Natural killer cell treated with Interleukin-12 subunit alpha and Interleukin-12 subunit beta and Interleukin-15 and Interleukin-18, amount 100 ng/mL, for 72 hours (primary cell): ENCODE measurements at regions not wholly inside any gene's neighbourhood (a gene's known extent, or its start where the extent isn't known, plus 50 kb on each side); places are given as distances from the start of the nearest gene placed in this dataset.
"Not testable (repeated sequence)": the region's sequence is repeated elsewhere in the genome, so short reads cannot be mapped to it uniquely, and the experiment has no call there.

Experiments
- ATAC-seq, 2 donors: fragments of 150-1000 bp; cut with Tn5 transposase in 1 of 2; sonication (Bioruptor Pico), chemical (Tn5 transposase) in 1 of 2; 2 replicates each; pipeline ENCODE4 v1.10.0; 2021
- DNase-seq: peaks from one replicate; pipeline ENCODE4 v3.0.0; 2022; ENCODE audit warnings: low spot score
- H3K27ac Mint-ChIP-seq, 2 donors: 1 replicate in 1 of 2; 2 replicates in 1 of 2; pipeline ENCODE4 v1.8.0; 2022; ENCODE audit warnings: mixed read lengths in 2 of 2, mild to moderate bottlenecking in 1 of 2, moderate library complexity in 1 of 2
- H3K27me3 Mint-ChIP-seq, 2 donors: 1 replicate in 1 of 2; 2 replicates in 1 of 2; pipeline ENCODE4 v1.8.0; 2022; ENCODE audit warnings: mixed read lengths in 2 of 2
- H3K36me3 Mint-ChIP-seq: one replicate; pipeline ENCODE4 v1.8.0; 2022; ENCODE audit warnings: mixed read lengths
- H3K4me1 Mint-ChIP-seq, 2 donors: 1 replicate in 1 of 2; 2 replicates in 1 of 2; pipeline ENCODE4 v1.8.0; 2022; ENCODE audit warnings: low read depth in 2 of 2, mixed read lengths in 2 of 2, mild to moderate bottlenecking in 1 of 2
- H3K4me3 Mint-ChIP-seq: one replicate; pipeline ENCODE4 v1.8.0; 2022; ENCODE audit warnings: mixed read lengths
- H3K9me3 Mint-ChIP-seq: 2 replicates; pipeline ENCODE4 v1.8.0; 2022; ENCODE audit warnings: mixed read lengths

- DNase-seq, H3K27me3 Mint-ChIP-seq, H3K4me3 Mint-ChIP-seq, H3K27ac Mint-ChIP-seq, ATAC-seq, H3K9me3 Mint-ChIP-seq, H3K4me1 Mint-ChIP-seq, H3K36me3 Mint-ChIP-seq: not testable (repeated sequence)
Observed at GRCh38 chrY:18393633-18394032, 152.9 kb upstream of the HSFY1 start.

- H3K27ac Mint-ChIP-seq, H3K27me3 Mint-ChIP-seq, H3K4me1 Mint-ChIP-seq, H3K9me3 Mint-ChIP-seq, H3K4me3 Mint-ChIP-seq, DNase-seq, H3K36me3 Mint-ChIP-seq, ATAC-seq: not testable (repeated sequence)
Observed at GRCh38 chrY:18420846-18421245, 125.7 kb upstream of the HSFY1 start.

GRCh38 chrY:18421457-18421856, 125.1 kb upstream of the HSFY1 start:
- not testable (repeated sequence) for H3K9me3 Mint-ChIP-seq, H3K27ac Mint-ChIP-seq, DNase-seq, H3K36me3 Mint-ChIP-seq, H3K4me1 Mint-ChIP-seq, H3K4me3 Mint-ChIP-seq, H3K27me3 Mint-ChIP-seq
- ATAC-seq, result peak in 1 of 2 donors; percentile 27

GRCh38 chrY:18423970-18424608, 122.4 kb upstream of the HSFY1 start:
- H3K27ac Mint-ChIP-seq, H3K9me3 Mint-ChIP-seq, ATAC-seq, H3K4me3 Mint-ChIP-seq, DNase-seq, H3K4me1 Mint-ChIP-seq, H3K27me3 Mint-ChIP-seq, H3K36me3 Mint-ChIP-seq: not testable (repeated sequence)

GRCh38 chrY:18433540-18433939, 113.0 kb upstream of the HSFY1 start:
- H3K27me3 Mint-ChIP-seq, DNase-seq, H3K4me3 Mint-ChIP-seq, H3K9me3 Mint-ChIP-seq, H3K4me1 Mint-ChIP-seq, ATAC-seq, H3K27ac Mint-ChIP-seq, H3K36me3 Mint-ChIP-seq: not testable (repeated sequence)

- not testable (repeated sequence) for H3K36me3 Mint-ChIP-seq, DNase-seq, H3K27me3 Mint-ChIP-seq, H3K9me3 Mint-ChIP-seq, H3K4me1 Mint-ChIP-seq, H3K4me3 Mint-ChIP-seq, H3K27ac Mint-ChIP-seq
- ATAC-seq, result peak in 1 of 2 donors; percentile 56
Observed at GRCh38 chrY:18445853-18446252, 100.7 kb upstream of the HSFY1 start.

GRCh38 chrY:18452815-18453214, 93.7 kb upstream of the HSFY1 start:
- not testable (repeated sequence) for H3K4me1 Mint-ChIP-seq, H3K36me3 Mint-ChIP-seq, H3K27me3 Mint-ChIP-seq, H3K4me3 Mint-ChIP-seq, ATAC-seq, DNase-seq, H3K9me3 Mint-ChIP-seq, H3K27ac Mint-ChIP-seq

- not testable (repeated sequence) for H3K4me3 Mint-ChIP-seq, DNase-seq, H3K9me3 Mint-ChIP-seq, H3K36me3 Mint-ChIP-seq, H3K27me3 Mint-ChIP-seq, H3K27ac Mint-ChIP-seq, H3K4me1 Mint-ChIP-seq, ATAC-seq
Observed at GRCh38 chrY:18459136-18459535, 87.4 kb upstream of the HSFY1 start.

- H3K9me3 Mint-ChIP-seq, result not testable (repeated sequence)
Observed at GRCh38 chrY:18461211-18461911, 85.2 kb upstream of the HSFY1 start.

GRCh38 chrY:18464812-18465211, 81.7 kb upstream of the HSFY1 start:
- not testable (repeated sequence) for H3K27me3 Mint-ChIP-seq, H3K27ac Mint-ChIP-seq, ATAC-seq, DNase-seq, H3K9me3 Mint-ChIP-seq, H3K36me3 Mint-ChIP-seq, H3K4me3 Mint-ChIP-seq, H3K4me1 Mint-ChIP-seq

More at GRCh38 chrY:18461211-18461911, 85.2 kb upstream of the HSFY1 start:
- ATAC-seq, DNase-seq, H3K27ac Mint-ChIP-seq, H3K4me1 Mint-ChIP-seq, H3K27me3 Mint-ChIP-seq, H3K4me3 Mint-ChIP-seq, H3K36me3 Mint-ChIP-seq: not testable (repeated sequence)

- ATAC-seq, H3K27me3 Mint-ChIP-seq, H3K9me3 Mint-ChIP-seq, H3K4me1 Mint-ChIP-seq, H3K27ac Mint-ChIP-seq, H3K36me3 Mint-ChIP-seq, H3K4me3 Mint-ChIP-seq, DNase-seq: not testable (repeated sequence)
Observed at GRCh38 chrY:18466661-18467060, 79.9 kb upstream of the HSFY1 start.

GRCh38 chrY:18483354-18483753, 63.2 kb upstream of the HSFY1 start:
- H3K36me3 Mint-ChIP-seq, DNase-seq, H3K27me3 Mint-ChIP-seq, ATAC-seq, H3K4me3 Mint-ChIP-seq, H3K4me1 Mint-ChIP-seq, H3K27ac Mint-ChIP-seq, H3K9me3 Mint-ChIP-seq: not testable (repeated sequence)
